ENCODE measurements at regions not wholly inside any gene's neighbourhood (a gene's known extent, or its start where the extent isn't known, plus 50 kb on each side); places are given as distances from the start of the nearest gene placed in this dataset.

DNA sequence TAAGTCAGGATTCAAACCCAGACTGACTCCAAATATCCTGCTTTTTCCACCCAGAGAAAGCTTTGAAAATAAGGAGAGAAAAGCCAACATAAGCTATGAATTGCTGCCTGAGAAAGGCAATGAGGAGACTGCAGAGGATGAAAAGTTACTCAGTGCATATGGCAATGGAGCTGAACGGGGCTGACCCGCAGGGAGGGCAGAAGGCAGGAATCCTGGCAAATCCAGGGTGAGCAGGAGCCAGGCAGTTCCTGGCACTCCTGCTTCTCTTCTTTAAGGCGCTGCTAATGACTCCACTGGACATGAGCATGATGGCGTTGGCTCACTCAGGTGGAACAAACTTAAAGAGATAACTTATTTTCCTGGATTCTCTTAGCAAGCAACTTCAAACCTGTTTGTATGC lies 95.2 kb upstream of the TMCC3 start:
- no peak for DNase-seq

DNA sequence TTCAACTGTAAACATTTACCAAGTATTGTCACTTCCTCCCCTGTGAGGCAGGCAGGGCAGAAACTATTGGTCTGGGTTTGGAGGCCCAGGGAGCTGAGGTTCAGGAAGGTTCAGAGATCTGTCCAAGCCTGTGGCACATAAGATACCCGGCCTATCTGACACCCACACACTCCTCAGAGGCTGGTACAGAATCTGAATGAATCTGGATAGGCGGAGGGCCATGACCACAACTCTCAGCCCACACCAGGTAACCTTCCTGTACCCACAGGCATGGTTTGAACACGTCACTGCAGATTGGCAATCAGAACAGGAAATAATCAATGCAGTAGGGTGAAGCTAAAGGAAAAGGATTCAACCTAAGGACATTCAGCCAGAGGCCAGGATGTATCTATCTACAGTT lies 92.8 kb upstream of the TMCC3 start:
- DNase-seq = no peak

DNA sequence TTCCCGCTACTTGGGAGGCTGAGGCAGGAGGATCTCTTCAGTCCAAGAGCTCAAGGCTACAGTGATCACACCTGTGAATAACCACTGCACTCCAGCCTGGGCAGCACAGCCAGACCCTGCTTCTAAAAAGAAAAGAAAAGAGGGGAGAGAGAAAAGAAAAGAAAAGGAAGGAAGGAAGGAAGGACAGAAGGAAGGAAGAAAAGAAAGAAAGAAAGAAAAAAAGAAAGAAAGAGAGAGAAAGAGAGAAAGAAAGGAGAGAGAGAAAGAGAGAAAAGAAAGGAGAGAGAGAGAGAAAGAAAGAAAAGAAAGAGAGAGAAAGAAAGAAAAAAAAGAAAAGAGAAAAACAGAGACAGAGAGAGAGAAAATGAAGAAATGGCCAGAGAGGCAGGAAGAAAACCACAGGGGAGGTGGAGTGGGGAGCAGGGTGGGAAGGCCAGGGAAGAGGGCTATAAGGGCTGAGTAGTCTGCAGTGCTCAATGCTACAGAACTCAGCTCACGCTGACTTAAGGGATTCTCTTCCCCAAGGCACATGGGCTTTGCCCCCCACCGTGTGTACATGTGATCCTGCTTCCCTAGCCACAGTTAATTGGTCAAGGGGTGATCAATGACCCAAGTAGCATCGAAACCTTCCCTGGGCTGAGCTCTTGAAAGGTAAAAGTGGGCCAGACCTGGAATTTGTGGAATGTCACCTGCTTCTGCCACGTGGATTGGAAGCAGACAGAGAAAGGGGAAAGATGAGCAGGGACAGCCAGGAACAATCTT lies 90.4 kb upstream of the TMCC3 start:
- DNase-seq = no peak

DNA sequence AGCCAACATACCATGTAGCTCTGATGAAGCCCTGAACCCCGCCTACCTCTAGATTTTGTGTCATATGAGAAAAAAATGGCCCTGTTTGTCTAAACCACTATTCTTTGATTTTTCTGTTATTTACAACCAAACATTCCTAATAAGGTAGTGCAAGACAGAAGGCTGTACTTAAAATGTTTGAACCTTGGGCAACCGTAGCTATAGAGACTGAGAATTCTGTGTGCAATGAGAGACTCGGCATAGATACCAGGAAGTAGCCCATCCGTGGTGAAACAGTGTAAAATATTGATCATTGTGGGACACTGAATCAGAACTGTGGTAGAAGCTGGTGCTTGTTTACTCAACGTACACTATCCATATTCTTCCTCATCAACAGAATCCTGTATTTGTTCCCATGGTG lies 86.5 kb upstream of the TMCC3 start:
- DNase-seq = no peak

DNA sequence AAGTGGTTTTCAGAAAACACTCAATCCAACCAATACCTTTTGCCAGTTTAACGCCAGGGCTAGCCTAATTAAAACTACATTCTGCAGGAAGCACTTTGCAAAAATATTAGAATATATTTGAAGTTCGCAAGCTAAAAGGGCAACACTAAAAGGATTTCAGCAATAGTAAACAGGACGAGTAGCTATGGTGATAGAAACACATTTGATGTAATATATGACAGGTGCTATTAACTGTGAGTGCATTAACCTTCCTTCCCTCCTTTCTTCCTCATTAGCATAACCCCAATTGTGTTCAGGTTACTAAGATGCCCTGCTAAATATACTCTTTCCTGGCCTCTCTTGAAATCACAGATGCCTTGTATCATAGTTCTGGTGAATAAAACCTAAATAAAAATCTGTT lies 85.6 kb upstream of the TMCC3 start:
- no peak for DNase-seq

DNA sequence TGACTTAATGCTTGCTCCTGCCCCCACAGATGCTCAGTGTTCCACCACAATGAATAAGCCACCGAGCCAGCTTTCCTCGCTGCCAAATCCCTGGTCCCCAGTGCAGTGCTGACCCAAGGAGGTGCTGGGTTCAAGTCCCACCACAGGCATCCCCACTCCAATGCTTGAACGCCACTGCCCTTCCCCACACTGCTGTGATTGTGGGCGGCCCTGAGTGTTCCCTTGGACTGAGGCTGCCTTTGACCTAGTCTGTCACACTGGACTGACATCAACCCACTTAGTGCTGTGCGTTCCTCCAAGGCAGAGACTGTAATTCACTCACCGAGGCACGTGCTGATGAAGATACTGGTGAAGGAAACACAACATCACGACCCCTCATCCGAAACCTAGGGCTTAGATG lies 83.4 kb upstream of the TMCC3 start:
- no peak for DNase-seq

DNA sequence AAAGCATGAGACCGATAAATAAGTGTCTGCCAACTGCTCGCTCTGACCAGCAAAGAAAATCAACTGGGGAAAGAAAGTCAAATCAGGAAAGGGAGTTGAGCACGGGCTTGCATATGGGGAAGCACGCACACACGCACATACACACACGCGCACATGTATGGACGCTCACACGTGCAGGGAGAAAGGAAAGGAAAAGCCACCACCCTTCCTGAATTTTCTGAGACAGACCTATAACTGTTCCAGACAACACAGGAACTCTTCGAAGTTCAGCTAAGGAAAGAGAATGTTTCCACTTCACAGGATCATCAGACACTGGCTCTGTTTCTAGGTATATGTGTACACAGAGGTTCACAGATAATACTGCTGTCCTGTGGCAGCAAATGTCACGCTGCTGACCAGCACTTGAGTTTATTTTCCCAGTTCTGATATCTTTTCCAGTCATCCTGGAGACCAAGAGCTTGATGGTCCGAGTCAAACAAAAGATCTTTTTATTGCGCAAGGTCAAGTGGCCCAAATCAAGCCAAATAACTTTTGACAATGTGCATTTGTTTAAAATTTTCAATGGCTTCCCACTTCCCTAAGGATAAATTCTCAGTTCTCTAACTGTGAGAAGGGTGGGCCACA lies 82.1 kb upstream of the TMCC3 start:
- DNase-seq = no peak

DNA sequence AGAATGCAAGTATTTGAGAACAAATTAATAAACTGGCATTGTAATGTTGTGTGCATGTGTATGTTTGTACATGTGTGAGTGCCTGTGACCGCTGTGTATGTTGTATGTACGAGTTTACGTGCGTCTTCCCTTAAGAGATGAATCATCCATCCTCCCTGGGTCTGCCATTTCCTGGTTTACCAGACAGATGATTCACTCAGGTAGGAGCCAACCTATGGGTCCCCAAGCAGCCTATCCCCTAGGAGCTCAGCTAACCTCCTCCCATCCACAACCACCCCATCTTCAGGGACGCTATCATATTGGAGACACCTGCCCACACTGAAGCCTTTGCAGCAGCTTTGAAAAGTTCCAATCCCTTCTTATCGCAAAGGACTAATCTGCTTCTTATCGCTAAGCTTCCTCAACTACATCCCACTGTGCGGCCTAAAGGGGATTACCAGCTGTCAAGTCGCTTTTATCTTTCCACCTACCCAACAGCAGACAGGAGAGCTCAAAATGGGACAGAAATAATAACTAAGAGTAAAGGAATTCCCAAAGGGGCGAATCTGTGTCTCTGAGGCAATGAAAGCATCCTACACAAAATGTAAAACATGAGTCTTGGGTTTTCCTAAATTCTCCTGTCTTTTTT lies 81.5 kb upstream of the TMCC3 start:
- no peak for DNase-seq

DNA sequence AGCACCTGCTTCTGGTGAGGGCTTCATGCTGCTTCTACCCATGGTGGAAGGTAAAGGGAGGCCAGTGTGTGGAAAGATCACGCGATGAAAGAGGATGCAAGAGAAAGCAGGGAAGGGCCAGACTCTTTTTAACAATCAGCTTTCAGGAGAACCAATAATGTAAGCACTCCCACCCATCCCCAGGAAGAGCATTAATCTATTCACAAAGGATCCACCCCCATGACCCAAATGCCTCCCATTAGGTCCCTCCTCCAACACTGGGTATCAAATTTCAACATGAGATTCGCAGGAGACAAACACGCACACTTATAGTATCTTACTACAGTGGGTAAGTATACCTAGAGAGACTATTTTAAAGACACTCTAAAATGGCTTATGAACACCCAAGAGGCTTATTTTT lies 80.5 kb upstream of the TMCC3 start:
- peak in 1 of 2 experiments; percentile 59 for DNase-seq

DNA sequence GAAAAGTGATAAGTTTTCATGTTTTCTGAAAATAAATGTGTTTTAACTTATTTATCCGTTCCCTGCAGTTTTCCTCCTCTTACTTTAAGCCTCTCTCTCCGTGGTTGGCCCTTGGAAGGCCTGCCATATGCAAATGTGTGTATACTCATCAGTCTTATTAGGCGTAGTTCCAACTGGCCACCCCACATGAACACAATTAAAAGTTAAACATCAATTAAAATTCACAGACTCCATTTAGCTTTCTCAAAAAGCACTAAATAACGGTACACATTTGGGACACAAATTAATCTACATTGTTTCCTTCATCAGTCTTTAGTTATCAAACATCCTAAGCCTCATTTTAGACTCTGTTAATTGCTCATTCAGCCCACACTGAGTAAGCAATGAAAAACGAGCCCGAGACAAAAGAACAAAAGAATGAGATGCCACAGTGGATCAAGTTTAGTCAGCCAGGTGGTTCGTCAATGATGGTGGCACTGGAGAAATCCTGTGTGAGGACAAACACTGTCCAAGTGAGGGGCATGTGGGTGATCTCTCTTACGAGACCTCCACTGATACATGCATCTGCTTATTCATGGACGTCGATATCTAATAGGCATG lies 76.0 kb upstream of the TMCC3 start:
- no peak for DNase-seq

DNA sequence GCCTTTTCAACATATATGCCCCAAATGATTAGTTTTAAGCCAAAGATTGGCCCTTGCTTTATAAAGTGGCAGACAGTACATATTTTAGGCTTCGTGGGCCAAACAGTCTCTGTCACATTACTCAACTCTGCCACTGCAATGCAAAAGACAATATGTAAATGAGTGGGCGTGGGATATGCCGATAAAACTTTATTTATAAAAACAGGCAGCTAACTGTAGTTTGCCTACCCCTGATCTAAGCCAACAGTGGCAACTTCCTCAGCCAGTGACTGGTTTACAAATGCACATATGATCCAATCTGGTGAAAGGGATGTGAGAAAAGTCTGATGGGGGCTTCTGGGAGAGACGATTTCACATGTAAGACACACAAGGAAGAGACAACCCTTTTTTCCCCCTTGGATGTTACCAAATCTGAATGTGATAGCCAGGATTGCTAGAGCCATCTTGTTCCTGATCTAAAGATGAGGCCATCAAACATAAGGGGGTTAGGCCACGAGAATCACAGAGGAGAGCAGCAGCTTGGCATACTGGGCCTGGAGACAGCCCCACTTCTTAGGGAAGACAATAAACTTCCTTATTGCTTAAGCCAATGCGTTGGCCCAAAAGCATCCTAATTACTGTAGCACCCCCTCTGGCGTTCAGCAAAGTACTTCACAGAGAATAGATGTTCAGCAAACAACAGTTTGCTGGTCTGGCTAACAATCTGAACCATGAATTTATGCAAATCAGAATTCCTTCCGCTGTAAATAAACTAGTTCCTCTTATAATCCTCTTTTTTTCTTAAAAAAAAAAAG lies 75.2 kb upstream of the TMCC3 start:
- no peak for DNase-seq

DNA sequence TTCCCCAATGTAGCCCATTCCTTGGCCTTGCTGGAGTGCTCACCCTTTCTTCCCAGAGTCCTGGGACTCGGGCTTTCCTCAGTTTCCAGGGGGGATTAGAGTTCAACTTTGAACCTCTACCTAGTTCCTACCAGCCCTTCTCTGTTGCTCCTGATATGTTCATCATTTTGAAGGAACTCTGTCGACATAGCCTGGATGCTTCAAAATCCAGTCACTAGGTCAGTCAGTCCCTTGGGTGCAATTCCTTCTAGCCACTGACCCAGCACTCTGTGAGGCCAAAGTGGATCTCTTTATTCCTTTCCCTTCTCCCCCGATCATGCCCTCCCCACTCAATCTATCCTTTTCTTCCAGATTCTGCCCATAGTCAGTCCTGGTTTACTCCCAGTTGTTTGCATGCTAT lies 72.3 kb upstream of the TMCC3 start:
- no peak for DNase-seq

DNA sequence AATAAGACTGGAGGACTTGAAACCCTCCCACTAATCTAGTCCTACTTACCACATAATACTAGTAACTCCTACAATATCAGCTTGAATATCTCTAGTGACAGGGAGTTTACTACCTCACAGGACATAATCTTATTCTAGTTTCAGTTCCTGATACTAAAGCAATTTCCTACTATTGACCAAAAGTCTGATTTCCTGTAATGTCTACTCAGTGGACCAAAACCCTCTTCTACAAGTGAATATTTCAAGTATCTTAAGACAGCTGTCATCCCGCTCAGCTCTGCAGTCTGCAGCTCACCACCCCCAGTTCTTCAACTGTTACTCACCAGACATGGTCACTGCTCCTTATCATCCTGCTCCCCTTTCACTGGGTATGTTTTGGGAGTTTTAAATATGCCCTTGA lies 70.8 kb upstream of the TMCC3 start:
- DNase-seq = no peak

DNA sequence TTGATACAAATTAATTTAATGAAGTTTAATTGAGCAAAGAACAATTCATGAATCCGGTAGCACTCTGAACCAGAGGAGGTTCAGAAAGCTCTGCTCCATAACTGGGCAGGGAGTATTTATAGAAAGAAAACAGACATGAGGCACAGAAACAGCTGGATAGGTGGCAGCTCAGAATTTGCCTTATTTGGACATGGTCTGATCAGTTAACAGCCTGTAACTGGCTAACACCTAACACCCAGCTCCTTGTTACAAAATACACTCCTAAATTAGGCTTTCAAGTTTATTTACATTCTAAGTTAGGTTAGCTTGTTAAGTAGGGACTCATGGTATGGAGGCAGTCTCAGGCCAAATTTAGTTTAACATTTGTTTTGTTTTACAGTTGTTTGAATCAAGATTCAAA lies 67.8 kb upstream of the TMCC3 start:
- DNase-seq = no peak

DNA sequence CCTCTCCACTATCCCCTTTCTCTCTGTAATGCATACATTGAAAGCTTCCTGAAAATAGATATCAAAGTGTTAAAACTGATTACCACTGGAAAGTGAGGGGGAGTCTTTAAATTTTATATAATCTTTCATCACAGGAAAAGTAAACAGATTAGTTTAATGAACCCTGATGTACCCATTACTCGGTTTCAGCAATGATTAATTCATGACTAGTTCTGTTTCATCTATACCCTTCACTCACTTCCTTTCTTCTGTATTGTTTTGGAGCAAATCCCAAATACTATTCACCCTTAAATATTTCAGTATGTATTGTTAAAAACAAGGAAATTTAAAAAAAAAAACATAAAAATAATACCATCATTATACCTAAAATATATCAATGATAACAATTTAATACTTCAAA lies 67.3 kb upstream of the TMCC3 start:
- DNase-seq = no peak

DNA sequence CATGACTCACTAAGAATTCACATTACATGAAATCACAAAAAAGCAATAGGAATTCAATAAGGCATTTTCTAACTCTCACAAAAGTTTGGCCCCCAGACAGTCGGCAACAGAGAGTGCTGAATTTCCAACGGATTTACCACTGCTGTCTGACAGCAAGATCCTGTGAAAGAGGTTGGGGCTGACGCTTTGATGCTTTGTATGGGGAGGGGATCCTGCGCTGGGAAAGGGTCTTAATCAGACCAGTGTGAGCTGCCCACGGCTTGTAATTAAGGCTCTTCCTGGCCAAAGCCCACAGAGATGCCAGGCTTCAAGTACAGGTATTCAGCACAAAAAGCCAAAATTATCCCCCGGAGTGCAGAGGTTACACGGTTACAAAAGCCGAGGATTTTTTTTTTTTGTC lies 66.8 kb upstream of the TMCC3 start:
- DNase-seq = no peak

DNA sequence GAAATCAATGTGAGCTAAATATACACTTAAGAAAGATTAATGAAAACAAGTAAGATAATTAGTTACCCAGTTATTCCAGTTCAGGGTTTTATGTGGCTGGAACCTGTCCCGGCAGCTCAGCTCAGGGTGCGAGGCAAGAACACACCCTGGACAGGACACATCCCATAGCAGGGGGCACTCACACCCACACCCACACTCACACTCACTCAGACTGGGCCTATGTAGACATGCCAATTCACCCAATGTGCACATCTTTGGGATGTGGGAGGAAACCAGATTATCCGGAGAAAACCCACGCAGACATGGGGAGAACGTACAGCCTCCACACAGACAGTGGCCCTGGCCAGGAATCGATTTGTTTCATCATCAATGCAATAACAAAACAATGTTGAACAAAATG lies 66.0 kb upstream of the TMCC3 start:
- DNase-seq = no peak

DNA sequence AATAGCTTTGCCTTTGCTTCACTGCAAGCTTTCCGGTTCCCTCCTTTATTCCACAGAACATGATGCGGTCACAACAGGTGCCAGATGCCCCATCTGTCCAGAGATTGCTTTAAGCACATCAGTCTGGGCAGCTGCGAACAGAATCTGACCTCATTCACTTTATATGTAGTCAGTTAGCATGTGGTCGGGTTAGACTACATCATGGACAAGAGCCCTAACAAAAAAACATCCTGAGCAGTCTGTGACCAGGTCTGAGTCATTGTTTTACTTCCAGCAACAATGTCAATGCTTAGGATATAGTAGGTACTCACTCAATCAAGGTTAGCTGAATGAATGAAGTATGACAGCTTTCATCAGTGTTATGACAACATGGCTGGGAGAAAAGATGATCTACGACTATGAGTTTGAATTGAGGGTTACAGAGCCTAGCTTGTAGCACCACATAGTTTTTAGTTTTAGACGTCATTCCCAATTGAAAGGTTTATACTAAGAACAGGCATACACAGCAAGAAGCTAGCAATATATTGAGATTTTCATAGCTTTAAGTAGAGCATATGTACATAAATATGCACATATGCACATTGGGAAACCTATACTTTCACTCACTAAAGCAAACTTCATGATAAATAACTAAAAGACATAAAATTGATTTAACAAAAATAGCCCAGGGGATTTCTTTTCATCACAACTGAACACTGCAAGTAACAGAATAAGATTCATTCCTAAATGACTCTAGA lies 64.2 kb upstream of the TMCC3 start:
- DNase-seq = no peak

DNA sequence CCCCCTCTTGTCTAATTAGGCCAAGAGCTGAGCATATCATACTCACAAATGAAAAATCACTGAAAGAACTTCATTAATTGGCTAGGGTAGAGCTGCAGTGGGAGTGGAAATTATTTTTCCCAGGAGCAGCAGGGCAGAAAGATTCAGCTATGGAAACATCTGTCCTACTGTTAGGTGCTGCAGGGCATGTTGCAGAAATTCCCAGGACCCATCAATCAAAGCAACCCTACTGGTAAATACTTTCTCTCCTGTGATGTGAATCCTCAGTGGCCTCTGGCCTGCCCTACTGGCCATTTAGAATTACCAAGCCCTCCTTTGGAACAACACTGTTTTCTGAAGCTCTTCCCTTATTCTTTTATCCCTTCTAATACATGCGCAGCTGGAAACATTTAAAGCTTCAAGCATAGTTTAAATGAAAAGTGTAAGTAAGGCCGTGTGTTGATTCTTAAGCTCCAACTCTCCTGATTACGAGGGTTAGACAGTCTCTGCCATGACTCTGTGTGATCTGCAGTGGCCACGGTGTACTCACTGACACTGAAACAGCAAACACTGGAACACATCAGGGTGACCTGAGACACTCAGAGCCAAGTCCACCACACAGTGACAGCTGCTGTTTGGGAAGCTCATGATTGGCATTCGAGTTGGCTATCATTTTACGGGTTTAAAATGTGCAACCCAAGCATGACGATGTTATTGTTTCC lies 62.6 kb upstream of the TMCC3 start:
- no peak for DNase-seq

DNA sequence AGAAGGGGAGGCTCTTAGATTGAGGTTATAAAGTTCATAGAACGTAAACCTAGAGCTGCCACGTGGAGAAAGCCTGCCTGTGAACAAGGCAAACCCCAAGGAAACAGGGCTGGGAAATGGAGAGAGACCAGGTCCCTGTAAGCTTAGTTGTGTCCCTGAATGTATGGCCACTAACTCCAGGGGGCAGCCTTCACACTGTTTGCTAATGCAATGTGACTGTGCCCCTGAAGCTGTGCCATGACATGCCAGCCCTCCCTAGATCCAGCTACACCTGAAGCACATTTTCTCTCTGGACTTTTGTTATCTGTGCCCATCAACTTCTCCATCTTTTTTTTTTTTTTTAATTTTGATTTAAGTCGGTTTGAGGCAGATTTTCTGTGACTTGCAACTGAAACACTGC lies 60.6 kb upstream of the TMCC3 start:
- DNase-seq = peak in 1 of 2 experiments; percentile 10

DNA sequence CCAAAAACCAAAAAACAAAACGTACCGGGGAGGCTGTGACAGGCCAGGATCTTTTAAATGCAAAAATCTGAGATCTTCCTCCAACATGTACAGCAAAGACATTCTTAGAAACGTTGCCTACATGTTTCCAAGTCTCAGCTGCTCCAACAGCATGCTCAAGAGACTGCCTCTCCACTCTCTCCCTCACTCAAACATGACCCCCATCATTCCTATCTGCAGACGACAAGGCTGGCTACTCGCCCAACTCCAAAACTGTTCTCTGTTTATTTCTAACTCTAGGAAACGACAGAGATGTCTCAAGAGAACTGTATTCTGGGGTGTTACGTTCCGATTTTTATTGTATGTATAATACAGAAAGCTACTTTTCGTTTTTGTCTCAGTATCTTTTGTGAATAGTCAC lies 57.5 kb upstream of the TMCC3 start:
- no peak for DNase-seq

DNA sequence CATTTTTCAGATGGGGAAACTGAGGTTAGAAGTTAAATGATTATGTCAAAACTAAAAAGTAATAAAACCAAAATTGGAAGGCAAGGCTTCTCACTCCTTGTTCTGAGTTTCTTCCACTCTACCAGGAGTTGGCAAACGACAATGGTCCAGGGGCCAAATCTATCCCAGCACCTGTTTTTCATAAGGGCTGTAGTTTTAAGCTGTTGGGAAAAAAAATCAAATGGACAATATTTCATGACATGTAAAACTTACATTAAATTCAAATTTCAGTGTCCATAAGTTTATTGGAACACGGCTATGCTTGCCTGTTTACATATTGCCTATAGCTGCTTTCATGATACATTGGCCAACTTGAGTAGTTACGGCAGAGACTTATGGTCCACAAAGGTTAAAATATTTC lies 56.7 kb upstream of the TMCC3 start:
- no peak for DNase-seq

All from NCI-H1930 (cell line).